H9 (cell line): ENCODE measurements at regions not wholly inside any gene's neighbourhood (a gene's known extent, or its start where the extent isn't known, plus 50 kb on each side); places are given as distances from the start of the nearest gene placed in this dataset.

ENCODE experiments used
- DNase-seq: peaks from one replicate; pipeline ENCODE4 v3.0.0-alpha.2; 2017
- H2AFZ ChIP-seq: one replicate; pipeline ENCODE4 v1.6.1; 2013; ENCODE audit warnings: mild to moderate bottlenecking, low read length, control low read depth, moderate library complexity
- H2AK5ac ChIP-seq: 2 replicates; pipeline ENCODE4 v1.6.1; 2013; ENCODE audit warnings: low read length, control low read depth, mixed read lengths; ENCODE audit not compliant: insufficient read length
- H2BK120ac ChIP-seq: one replicate; pipeline ENCODE4 v1.6.1; 2013; ENCODE audit warnings: low read depth, mild to moderate bottlenecking, low read length, control low read depth, inconsistent platforms; ENCODE audit not compliant: poor library complexity, severe bottlenecking
- H2BK12ac ChIP-seq: 2 replicates; pipeline ENCODE4 v1.6.1; 2013; ENCODE audit warnings: low read length, control low read depth, mixed read lengths, low read depth; ENCODE audit not compliant: insufficient read length
- H2BK15ac ChIP-seq: 2 replicates; pipeline ENCODE4 v1.6.1; 2013; ENCODE audit warnings: low read depth, low read length, control low read depth
- H2BK20ac ChIP-seq: one replicate; pipeline ENCODE4 v1.6.1; 2013; ENCODE audit warnings: low read depth, mild to moderate bottlenecking, low read length, control low read depth, inconsistent platforms; ENCODE audit not compliant: poor library complexity, severe bottlenecking
- H2BK5ac ChIP-seq: 2 replicates; pipeline ENCODE4 v1.6.1; 2013; ENCODE audit warnings: low read length, control low read depth, mixed read lengths; ENCODE audit not compliant: insufficient read length
- H3K14ac ChIP-seq: 2 replicates; pipeline ENCODE4 v1.6.1; 2013; ENCODE audit warnings: low read length, control low read depth; ENCODE audit not compliant: insufficient read depth
- H3K18ac ChIP-seq: 2 replicates; pipeline ENCODE4 v1.6.1; 2013; ENCODE audit warnings: low read depth, mild to moderate bottlenecking, mixed read lengths, low read length, control low read depth; ENCODE audit not compliant: insufficient read length
- H3K23ac ChIP-seq: 2 replicates; pipeline ENCODE4 v1.6.1; 2013; ENCODE audit warnings: low read length, control low read depth, mixed read lengths, low read depth; ENCODE audit not compliant: insufficient read length
- H3K23me2 ChIP-seq: 2 replicates; pipeline ENCODE4 v1.6.1; 2013; ENCODE audit warnings: low read depth, mild to moderate bottlenecking, mixed read lengths, low read length, control low read depth; ENCODE audit not compliant: insufficient read length, poor library complexity, severe bottlenecking
- H3K27ac ChIP-seq: 2 replicates; pipeline ENCODE4 v1.5.1; 2013; ENCODE audit warnings: low read length, control low read depth, mixed read lengths, low read depth; ENCODE audit not compliant: insufficient read length
- H3K27me3 ChIP-seq: 2 replicates; pipeline ENCODE4 v1.6.1; 2013; ENCODE audit warnings: low read length, control low read depth, inconsistent platforms; ENCODE audit not compliant: insufficient read depth
- H3K4ac ChIP-seq: 2 replicates; pipeline ENCODE4 v1.6.1; 2013; ENCODE audit warnings: low read depth, mild to moderate bottlenecking, control low read depth, inconsistent platforms, low read length, moderate library complexity
- H3K4me1 ChIP-seq: 2 replicates; pipeline ENCODE4 v1.6.1; 2013; ENCODE audit warnings: low read length, control low read depth, inconsistent platforms; ENCODE audit not compliant: insufficient read depth
- H3K4me2 ChIP-seq: 2 replicates; pipeline ENCODE4 v1.6.1; 2013; ENCODE audit warnings: low read length, control low read depth, mixed read lengths; ENCODE audit not compliant: insufficient read length, insufficient read depth
- H3K56ac ChIP-seq: 2 replicates; pipeline ENCODE4 v1.6.1; 2013; ENCODE audit warnings: low read depth, mild to moderate bottlenecking, mixed read lengths, low read length, control low read depth; ENCODE audit not compliant: insufficient read length
- H3K79me1 ChIP-seq: 2 replicates; pipeline ENCODE4 v1.6.1; 2013; ENCODE audit warnings: low read depth, mild to moderate bottlenecking, moderate library complexity, low read length, control low read depth, inconsistent platforms; ENCODE audit not compliant: insufficient read depth, poor library complexity, severe bottlenecking
- H3K79me2 ChIP-seq: 2 replicates; pipeline ENCODE4 v1.6.1; 2013; ENCODE audit warnings: low read length, control low read depth, inconsistent platforms; ENCODE audit not compliant: insufficient read depth
- H3K9ac ChIP-seq: 2 replicates; pipeline ENCODE4 v1.6.1; 2013; ENCODE audit warnings: low read length, control low read depth, mixed read lengths; ENCODE audit not compliant: insufficient read length; ENCODE audit errors: extremely low read depth
- H3K9me3 ChIP-seq: one replicate; pipeline ENCODE4 v1.6.1; 2013; ENCODE audit warnings: low read depth, low read length, inconsistent platforms; ENCODE audit not compliant: control insufficient read depth
- H3T11ph ChIP-seq: one replicate; pipeline ENCODE4 v1.6.1; 2013; ENCODE audit warnings: mild to moderate bottlenecking, low read length, control low read depth, inconsistent platforms
- H4K20me1 ChIP-seq: one replicate; pipeline ENCODE4 v1.6.1; 2013; ENCODE audit not compliant: control insufficient read depth, insufficient read length, insufficient read depth
- H4K5ac ChIP-seq: 2 replicates; pipeline ENCODE4 v1.6.1; 2013; ENCODE audit warnings: low read depth, mild to moderate bottlenecking, mixed read lengths, low read length, control low read depth; ENCODE audit not compliant: insufficient read length
- H4K8ac ChIP-seq: replicated peaks from 2 replicates; pipeline ENCODE4 v1.6.1; 2013; ENCODE audit warnings: low read length, control low read depth, mixed read lengths, low read depth; ENCODE audit not compliant: insufficient read length
- H4K91ac ChIP-seq: 2 replicates; pipeline ENCODE4 v1.6.1; 2013; ENCODE audit warnings: low read depth, mild to moderate bottlenecking, moderate library complexity, mixed read lengths, low read length, control low read depth; ENCODE audit not compliant: insufficient read length
- H3K27ac Mint-ChIP-seq, 3 experiments: 2 replicates in 2 of 3; 3 replicates in 1 of 3; pipeline ENCODE4 v1.8.0; 2020 to 2021; ENCODE audit warnings: mixed read lengths in 3 of 3, mild to moderate bottlenecking in 1 of 3, moderate library complexity in 1 of 3
- H3K27me3 Mint-ChIP-seq: 2 replicates; pipeline ENCODE4 v1.8.0; 2021; ENCODE audit warnings: low read depth, mild to moderate bottlenecking, moderate library complexity, mixed read lengths
- H3K36me3 Mint-ChIP-seq, 3 experiments: 2 replicates in 2 of 3; 3 replicates in 1 of 3; pipeline ENCODE4 v1.8.0; 2020 to 2021; ENCODE audit warnings: low read depth in 3 of 3, mixed read lengths in 3 of 3; ENCODE audit not compliant: insufficient read depth in 1 of 3
- H3K4me1 Mint-ChIP-seq, 2 experiments: 2 replicates each; pipeline ENCODE4 v1.8.0; 2020; ENCODE audit warnings: mixed read lengths in 2 of 2
- H3K4me3 Mint-ChIP-seq, 2 experiments: 2 replicates in 1 of 2; 3 replicates in 1 of 2; pipeline ENCODE4 v1.8.0; 2020 to 2021; ENCODE audit warnings: mild to moderate bottlenecking in 2 of 2, mixed read lengths in 2 of 2, moderate library complexity in 1 of 2
- H3K9me3 Mint-ChIP-seq, 2 experiments: 2 replicates in 1 of 2; 3 replicates in 1 of 2; pipeline ENCODE4 v1.8.0; 2020; ENCODE audit warnings: mild to moderate bottlenecking in 2 of 2, mixed read lengths in 2 of 2, moderate library complexity in 1 of 2
- CTCF ChIP-seq: fragments of 200-600 bp; sonication (generic); conservative IDR thresholded peaks from 3 replicates; pipeline ENCODE4 v1.8.0; 2021; ENCODE audit warnings: antibody characterized with exemption, mild to moderate bottlenecking
- WGBS: extraction: QIAGEN DNeasy Blood & Tissue Kit; methylation state at CpG from one replicate; pipeline ENCODE4 v1.1.7; 2013; ENCODE audit warnings: missing lambda C conversion rate, low lambda C conversion rate, mixed read lengths; ENCODE audit not compliant: insufficient read length; ENCODE audit errors: extremely low coverage; 5-methylcytosine and 5-hydroxymethylcytosine counted together

GRCh38 chr11:115860246-115860645, 356.0 kb upstream of the CADM1 start:
- no peaks in the 10 kb centered on the region for H3K4me1 Mint-ChIP-seq
- H3K27ac ChIP-seq, result no peak overlapping the region
- TF ChIP-seq CTCF, result no peak
- peaks cover 6 to 13% of the 10 kb centered on the region in 2 experiments; a peak in 4 of 5 replicates for H3K9me3 Mint-ChIP-seq
- no peaks in the 10 kb centered on the region for H4K20me1 ChIP-seq
- no peak overlapping the region for H2BK12ac ChIP-seq
- WGBS, result no CpG with 5 or more reads among the region's 1 CpG
- no peaks in the 10 kb centered on the region for H3K4me1 ChIP-seq
- no peak overlapping the region for H3K4ac ChIP-seq
- H2BK15ac ChIP-seq, result no peak overlapping the region
- H2BK120ac ChIP-seq, result no peak overlapping the region
- no peak overlapping the region for H3K4me2 ChIP-seq
- no peak overlapping the region for H2BK5ac ChIP-seq
- H4K91ac ChIP-seq, result no peak overlapping the region
- no peak overlapping the region for H3K14ac ChIP-seq
- H3K27ac Mint-ChIP-seq, result no peak overlapping the region
- no peak overlapping the region for H3K9ac ChIP-seq
- H2AK5ac ChIP-seq, result no peak overlapping the region
- H3K23me2 ChIP-seq, result no peaks in the 10 kb centered on the region
- H4K5ac ChIP-seq, result no peak overlapping the region
- H3T11ph ChIP-seq, result no peak overlapping the region
- H3K36me3 Mint-ChIP-seq, result peaks cover 0 to 9% (median 5%) of the 10 kb centered on the region in 3 experiments; a peak in 5 of 7 replicates
- H2AFZ ChIP-seq, result no peak overlapping the region
- H3K27me3 Mint-ChIP-seq, result peaks cover 17% of the 10 kb centered on the region
- no peaks in the 10 kb centered on the region for H3K9me3 ChIP-seq
- H3K56ac ChIP-seq, result no peak overlapping the region
- no peaks in the 10 kb centered on the region for H3K79me2 ChIP-seq
- DNase-seq, result no peak
- H3K23ac ChIP-seq, result no peak overlapping the region
- H3K27me3 ChIP-seq, result no peaks in the 10 kb centered on the region
- no peak overlapping the region for H4K8ac ChIP-seq
- H2BK20ac ChIP-seq, result no peak overlapping the region
- H3K79me1 ChIP-seq, result no peaks in the 10 kb centered on the region
- H3K18ac ChIP-seq, result no peak overlapping the region
- no peak overlapping the region for H3K4me3 Mint-ChIP-seq
